ENCODE measurements at regions not wholly inside any gene's neighbourhood (a gene's known extent, or its start where the extent isn't known, plus 50 kb on each side); places are given as distances from the start of the nearest gene placed in this dataset.

DNA sequence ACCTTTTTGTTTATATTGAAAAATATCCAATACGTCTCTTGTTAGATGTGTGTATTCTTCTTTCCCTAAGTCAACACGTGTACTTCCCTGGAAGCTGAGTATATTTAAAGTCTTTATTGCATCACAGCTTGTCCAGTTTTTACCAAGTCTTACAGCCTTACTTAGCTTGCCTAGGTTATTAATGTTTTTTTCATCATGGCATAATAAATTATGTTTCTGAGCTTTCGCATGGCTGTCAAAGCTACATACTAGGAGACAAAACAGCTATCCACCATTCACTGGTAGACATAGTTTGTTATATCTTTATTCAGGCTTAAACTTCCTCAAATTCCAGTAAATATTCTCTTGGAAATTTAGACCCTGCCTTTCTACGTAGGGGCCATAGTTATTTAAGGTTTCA, 224.2 kb downstream of the BCHE start (continued):
- TF ChIP-seq, protein P1, sequence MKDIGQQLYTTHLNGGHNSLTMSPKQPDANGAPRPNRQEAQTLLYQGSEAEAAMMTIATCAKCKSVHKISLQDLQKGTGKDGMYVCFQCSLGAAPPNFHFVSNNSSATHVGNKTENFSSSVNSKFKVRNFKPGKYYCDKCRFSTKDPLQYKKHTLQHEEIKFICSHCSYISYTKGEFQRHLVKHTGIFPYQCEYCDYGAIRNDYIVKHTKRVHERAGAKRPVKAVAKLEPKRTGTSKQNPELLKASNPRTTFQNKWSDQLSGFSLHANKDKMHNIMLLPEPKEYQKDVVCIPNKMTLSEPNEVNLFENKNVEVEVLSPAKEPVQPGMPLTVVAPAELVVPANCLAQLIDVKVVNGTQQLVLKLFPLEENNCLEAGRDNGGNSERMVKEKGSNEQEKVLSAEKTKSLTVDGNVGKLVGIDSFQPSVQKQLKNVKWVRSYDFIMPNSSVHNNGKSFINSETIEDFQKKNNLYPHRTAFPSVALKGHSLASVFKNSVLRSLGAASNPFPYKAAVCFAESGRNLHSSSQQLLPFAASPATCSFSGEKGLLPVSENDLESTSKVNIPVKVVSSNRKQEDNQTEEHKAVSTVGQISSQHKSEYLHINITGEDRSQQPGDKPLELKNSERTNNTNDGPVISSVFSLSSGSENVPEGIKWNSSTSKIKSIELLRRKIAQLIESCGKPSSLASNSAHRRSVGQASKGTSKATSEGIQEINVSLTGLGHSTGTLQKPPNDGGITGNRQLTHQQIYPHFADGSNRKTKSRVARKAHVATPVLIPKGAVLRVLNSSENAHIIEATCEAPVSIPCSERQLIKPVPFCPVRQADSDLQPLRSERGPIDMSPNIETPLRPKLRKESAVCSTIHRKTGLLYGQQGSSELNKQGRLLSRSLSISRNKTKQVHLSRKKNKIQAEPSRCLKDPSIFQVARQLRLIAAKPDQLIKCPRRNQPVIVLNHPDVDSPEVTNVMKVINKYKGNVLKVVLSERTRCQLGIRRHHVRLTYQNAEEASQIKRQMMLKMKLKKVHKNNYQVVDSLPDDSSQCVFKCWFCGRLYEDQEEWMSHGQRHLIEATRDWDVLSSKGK (CRISPR knock-in tag; IDR thresholded peaks at IDR 0.05), result no peak

DNA sequence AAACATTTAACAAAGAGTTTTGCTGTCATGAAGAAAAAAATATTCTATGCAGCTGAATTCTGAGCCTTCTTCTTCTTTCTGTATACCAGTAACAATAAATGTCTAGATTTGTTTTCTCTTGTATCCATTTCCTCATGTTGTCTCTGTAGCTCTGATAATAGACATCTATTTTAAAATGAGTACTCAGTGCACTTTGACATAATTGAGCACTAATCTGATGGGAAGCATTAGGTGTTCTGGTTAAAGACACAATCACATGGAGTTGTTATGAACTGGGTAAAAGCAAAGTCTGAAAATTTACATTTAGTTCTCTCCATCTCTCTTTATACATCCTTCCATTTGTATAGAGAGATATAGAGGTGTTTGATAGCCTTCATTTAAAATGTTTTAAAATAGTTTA, 230.0 kb downstream of the BCHE start:
- intact Hi-C loops (cut with micrococcal nuclease) (no loop called here), in situ Hi-C loops (cut with MboI) (no loop called here)
- no peak for TF ChIP-seq NUFIP1 (IDR thresholded peaks at IDR 0.05; ENCODE audit: partially characterized antibody)
- TF ChIP-seq FOXK2 (conservative IDR thresholded peaks at IDR 0.05 in 1 of 2, IDR thresholded peaks at IDR 0.05 in 1 of 2; ENCODE audit: low read depth in 2 of 2), result no peak
- TF ChIP-seq ZNF184 (CRISPR knock-in tag; IDR thresholded peaks at IDR 0.05), result no peak
- TF ChIP-seq PCBP1 (IDR thresholded peaks at IDR 0.05; ENCODE audit: low read depth, low read length, poor library complexity, severe bottlenecking), result no peak
- TF ChIP-seq, protein P2, sequence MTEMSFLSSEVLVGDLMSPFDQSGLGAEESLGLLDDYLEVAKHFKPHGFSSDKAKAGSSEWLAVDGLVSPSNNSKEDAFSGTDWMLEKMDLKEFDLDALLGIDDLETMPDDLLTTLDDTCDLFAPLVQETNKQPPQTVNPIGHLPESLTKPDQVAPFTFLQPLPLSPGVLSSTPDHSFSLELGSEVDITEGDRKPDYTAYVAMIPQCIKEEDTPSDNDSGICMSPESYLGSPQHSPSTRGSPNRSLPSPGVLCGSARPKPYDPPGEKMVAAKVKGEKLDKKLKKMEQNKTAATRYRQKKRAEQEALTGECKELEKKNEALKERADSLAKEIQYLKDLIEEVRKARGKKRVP (CRISPR knock-in tag; IDR thresholded peaks at IDR 0.05), result no peak
- Histone ChIP-seq H3K27ac (ENCODE audit: extremely low read depth, low read depth, low read length) (no peak overlapping the region), H3K4me2 (ENCODE audit: insufficient read depth, low read length) (no peak overlapping the region), H4K20me1 (replicated peaks; ENCODE audit: control insufficient read depth, insufficient read depth, low read length) (no peaks in the 10 kb centered on the region), H3K9ac (ENCODE audit: insufficient read depth in 1 of 2, low read depth in 2 of 2, low read length in 2 of 2) (no peak overlapping the region), H3K9me3 (replicated peaks; ENCODE audit: control insufficient read depth, insufficient read depth, low read depth, low read length) (no peaks in the 10 kb centered on the region), H3K79me2 (ENCODE audit: control insufficient read depth, insufficient read depth, low read length) (no peaks in the 10 kb centered on the region), H3K4me1 (replicated peaks in 1 of 2; ENCODE audit: control insufficient read depth in 2 of 2, insufficient read depth in 2 of 2, low read length in 2 of 2) (no peaks in the 10 kb centered on the region), H3K27me3 (ENCODE audit: control insufficient read depth in 2 of 2, insufficient read depth in 2 of 2, low read length in 2 of 2) (no peaks in the 10 kb centered on the region), H2AFZ (ENCODE audit: low read depth, low read length) (no peak overlapping the region), H3K36me3 (ENCODE audit: control insufficient read depth, insufficient read depth, low read length) (no peaks in the 10 kb centered on the region), H3K4me3 (no peak overlapping the region), H3K9me1 (ENCODE audit: control insufficient read depth, insufficient read depth, low read length) (no peaks in the 10 kb centered on the region)
- FAIRE-seq (no peak), DNase-seq (ENCODE audit: extremely low read depth in 1 of 4, low spot score in 3 of 4) (no peak), ATAC-seq (no peak)
- ChIA-PET CTCF (ENCODE audit: low intra/inter-chr PET ratio) (no interaction called here), POLR2A (no interaction called here)
- no TSS peak for BruUV-seq (replicated peaks)
